Pulmonary artery endothelial cell (primary cell): ENCODE measurements at regions not wholly inside any gene's neighbourhood (a gene's known extent, or its start where the extent isn't known, plus 50 kb on each side); places are given as distances from the start of the nearest gene placed in this dataset.
"Not testable (repeated sequence)": the region's sequence is repeated elsewhere in the genome, so short reads cannot be mapped to it uniquely, and the experiment has no call there.

ENCODE experiments used
- DNase-seq: peaks from one replicate; pipeline ENCODE4 v3.0.0-alpha.2; 2011; ENCODE audit warnings: low read depth, low spot score

DNA sequence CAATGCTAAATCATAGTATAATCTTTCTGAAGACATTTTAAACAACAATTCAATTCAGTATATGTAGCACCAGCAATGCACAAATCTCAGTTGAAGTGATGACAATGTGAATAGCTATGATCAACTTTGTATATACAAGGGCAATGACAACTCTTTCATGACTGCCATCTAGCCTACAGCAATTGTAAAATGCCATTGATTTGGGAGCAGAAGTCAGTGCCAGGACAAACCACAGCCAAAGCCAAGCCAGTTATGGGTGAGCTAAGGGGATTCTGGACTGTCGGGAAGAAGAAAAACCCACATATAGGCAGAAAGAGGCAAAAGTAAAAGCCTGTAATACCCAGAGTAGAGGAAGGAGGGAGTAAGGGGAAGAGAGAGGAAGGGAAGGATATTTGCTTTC lies 238.6 kb downstream of the MID1IP1 start:
- no peak for DNase-seq

DNA sequence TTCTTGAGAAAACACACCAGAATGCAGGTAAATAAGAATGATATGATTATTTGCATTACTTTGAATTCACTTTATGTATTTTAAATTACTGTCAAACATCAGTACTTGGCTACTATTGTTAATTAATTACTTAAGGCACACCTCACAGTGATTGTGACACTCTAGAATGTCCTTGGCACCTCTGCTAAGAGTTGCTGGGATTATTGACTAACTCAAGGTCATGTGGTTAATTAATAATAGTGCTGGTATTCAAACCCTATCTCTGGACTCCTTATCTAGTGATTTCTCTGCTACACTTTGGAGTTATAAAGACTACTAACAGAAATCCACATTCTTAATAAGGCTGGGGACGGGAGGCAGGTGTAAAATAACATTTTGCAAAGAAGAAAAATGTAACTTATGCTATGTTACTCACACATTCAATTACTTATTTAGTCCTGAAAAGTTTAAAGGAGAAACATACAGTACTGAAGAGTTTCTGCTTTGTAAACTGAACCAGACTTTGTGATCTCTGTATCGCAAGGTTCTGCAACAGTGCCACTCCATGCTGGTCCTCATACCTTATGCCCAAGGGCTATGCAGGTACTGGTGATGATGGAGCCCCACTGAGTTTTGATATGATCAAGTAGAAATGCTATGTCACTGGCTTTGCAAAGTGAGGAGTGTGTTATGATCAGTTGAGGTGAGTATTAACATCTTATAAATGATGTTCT lies 242.7 kb downstream of the MID1IP1 start:
- no peak for DNase-seq

- no peak for DNase-seq
Measured at GRCh38 chrX:39047174-39047573, 245.9 kb downstream of the MID1IP1 start.

GRCh38 chrX:39049975-39050374 lies 248.7 kb downstream of the MID1IP1 start:
- DNase-seq = no peak

DNA sequence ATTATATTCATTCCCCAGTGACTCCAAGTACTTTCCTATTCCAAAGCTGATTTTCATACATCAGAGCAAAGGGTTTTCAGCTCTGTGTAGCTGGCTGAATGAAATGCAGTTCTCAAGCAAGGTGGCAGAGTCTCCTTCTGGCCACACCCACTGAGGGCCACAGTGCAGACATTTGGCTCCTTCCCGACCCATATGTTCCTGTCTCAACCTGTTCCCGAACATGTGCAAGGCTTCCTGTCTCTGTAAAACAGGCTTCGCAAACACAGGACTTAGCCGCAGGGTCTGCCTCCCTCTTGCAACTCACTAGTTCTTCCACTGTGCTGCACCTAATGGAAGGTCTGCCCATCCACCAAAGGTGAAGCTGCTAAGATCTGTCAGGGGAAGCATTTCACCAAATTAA lies 249.2 kb downstream of the MID1IP1 start:
- no peak for DNase-seq

DNA sequence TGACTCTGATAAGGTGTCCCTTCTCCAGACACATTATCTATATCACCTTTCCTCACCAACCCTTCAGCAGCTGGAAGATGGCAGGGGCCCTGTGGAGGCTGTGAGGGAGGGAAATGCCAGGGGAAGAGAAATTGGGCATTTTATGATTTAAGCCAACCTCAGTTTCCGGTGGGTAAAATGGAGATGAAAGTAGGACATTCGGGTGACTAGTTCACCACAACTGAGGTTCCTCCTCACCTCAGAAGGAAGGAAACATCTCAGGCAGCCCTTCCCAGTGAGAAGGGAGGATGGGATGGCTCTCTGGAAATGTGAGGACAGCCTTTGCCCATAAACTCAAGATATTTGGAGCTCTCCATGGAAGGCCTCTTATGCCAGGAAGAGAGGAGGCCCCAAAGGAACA lies 251.5 kb downstream of the MID1IP1 start:
- no peak for DNase-seq

- no peak for DNase-seq
Measured at GRCh38 chrX:39058724-39059123, 257.5 kb downstream of the MID1IP1 start.

DNA sequence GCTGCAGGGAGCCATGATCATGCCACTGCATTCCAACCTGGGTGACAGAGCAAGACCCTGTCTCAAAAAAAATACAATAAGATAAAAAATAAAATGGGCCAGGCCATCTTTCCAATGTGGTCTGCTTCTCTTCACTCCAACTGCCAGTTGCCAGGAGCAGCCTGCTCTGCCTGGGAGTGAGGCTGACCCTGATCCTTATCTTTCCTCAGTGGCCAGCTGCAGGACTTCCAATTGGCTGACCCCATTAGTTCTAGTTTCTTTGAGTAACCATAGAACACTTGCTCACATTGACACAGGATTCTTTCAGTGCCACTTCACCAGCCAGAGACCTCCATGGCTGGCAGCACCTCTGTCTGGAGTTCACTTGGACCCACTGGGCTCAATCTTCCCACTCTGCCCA lies 258.6 kb downstream of the MID1IP1 start:
- no peak for DNase-seq

GRCh38 chrX:39063037-39063436 lies 261.8 kb downstream of the MID1IP1 start:
- DNase-seq = no peak

GRCh38 chrX:39063702-39064101 lies 262.4 kb downstream of the MID1IP1 start:
- DNase-seq = no peak

GRCh38 chrX:39065051-39065871 lies 264.0 kb downstream of the MID1IP1 start:
- DNase-seq = no peak

DNA sequence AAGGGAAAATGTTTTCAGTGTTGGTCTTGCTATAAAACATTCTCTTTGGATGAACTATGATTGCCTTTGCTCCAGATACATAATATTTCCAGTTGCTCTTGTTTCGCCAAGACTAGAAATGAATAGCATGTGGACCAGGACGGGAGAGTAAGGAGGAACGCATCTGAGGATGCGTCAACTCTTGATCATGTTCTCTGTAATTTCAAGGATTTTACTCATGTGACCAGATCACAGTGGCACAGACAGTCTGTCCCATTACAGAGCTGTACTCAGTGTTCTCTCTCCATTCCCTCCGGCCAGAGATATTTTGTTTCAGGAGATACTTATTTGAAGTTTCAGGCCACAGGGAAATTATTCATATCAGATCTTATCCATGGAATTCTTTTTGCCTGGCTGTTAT lies 266.6 kb downstream of the MID1IP1 start:
- DNase-seq = no peak

DNA sequence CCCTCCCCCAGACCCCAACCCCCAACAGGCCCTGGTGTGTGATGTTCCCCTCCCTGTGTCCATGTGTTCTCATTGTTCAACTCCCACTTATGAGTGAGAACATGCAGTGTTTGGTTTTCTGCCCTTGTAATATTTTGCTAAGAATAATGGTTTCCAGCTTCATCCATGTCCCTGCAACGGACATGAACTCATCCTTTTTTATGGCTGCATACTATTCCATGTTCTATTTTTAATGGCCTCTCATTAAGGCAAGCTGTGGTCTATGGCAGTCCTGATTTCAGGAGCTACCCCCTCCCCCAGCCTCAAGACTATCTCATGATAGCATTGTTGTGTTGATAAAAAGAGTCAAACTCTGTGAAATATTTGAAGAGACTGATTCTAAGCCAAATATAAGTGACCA lies 267.4 kb downstream of the MID1IP1 start:
- not testable (repeated sequence) for DNase-seq

DNA sequence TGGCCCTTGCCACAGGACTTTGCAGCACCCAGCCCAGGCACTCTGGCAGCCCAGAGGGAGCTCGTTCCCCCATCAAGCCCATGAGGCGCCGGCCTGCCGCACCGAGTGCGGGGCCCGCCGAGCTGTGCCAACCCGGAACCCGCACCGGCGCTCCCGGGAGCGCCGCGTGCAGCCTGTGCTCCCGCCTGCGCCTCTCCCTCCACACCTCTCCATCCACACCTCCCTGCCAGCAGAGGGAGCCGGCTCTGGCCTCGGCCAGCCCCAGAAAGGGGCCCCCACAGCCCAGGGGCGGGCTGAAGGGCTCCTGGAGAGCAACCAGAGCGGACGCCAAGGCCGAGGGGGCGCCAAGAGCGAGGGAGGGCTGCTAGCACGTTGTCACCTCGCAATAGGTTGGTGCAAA lies 268.8 kb downstream of the MID1IP1 start:
- DNase-seq = no peak

- DNase-seq = no peak
Measured at GRCh38 chrX:39073131-39073530, 271.9 kb downstream of the MID1IP1 start.

GRCh38 chrX:39096599-39096998 lies 295.3 kb downstream of the MID1IP1 start:
- no peak for DNase-seq

DNA sequence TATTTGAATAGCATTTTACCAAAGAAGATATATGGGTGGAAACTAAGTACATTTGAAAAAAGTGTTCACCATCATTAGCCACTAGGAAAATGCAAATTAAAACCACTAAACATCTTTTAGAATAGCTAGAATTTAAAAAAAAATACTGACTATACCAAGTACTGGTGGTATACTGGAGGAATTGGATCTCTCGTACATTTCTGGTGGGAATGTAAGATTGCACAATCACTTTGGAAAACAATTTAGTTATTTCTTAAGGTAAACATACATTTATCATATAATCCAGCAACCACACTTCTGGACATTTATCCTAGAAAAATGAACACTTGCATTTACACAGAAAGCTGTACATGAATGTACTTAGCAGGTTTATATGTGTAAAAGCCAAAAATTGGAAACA lies 303.5 kb downstream of the MID1IP1 start:
- DNase-seq = no peak

- DNase-seq = no peak
Measured at GRCh38 chrX:39112143-39112542, 310.9 kb downstream of the MID1IP1 start.

DNA sequence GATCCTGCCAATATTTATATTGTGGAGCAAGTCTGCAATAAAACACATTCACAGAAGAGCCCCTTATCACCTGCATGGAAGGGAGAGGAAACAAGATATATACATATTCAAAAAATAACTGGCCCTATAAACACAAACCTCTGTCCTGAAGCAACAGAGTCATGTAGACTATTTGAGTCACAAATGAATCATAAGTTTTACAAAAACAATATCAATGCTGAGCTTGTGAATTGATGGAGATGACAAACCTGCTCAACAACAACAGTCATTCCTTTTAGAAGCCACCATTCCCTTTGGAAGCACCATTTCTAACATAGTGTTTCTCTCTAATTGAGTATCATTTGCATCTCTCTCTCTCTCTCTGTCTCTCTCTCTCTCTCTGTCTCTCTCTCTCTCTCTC lies 313.9 kb downstream of the MID1IP1 start:
- no peak for DNase-seq

DNA sequence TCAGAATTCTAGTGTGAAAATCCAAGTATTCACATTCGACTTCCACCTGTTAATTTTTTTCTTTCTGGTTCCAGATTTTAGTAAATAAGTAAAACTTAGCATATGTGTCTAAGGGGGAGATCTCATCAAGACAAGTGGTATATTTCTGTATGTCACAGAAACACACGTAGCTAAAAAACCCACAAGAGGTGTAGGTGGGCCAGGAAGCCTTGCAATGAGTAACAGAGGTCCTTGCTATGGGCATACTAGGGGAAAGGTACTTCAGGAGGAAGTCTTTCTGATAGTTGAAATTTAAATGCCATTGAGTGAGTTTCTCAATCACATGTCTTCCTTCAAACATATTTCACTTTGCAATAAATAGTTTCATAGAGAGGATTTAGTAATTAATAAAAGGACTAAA lies 315.8 kb downstream of the MID1IP1 start:
- DNase-seq = no peak

GRCh38 chrX:39121903-39122302 lies 320.6 kb downstream of the MID1IP1 start:
- DNase-seq = no peak

DNA sequence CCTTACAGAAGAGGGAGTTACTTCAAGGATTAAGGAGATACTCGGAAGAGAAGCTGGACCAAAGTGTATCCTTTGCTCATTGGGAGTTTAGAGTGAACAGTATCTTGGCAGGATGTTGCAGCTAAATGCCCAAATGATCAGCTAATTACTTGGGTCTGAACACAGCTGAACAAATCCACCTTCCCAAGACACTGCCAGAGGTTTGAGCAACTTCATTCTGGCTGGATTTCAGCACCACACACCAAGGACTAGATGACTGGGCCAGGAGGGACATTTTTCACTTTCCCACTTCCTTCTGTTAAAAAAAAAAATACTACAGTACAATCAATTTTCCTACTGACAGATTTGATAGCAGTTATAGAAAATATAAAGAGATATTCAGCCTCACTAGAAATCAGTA lies 324.6 kb downstream of the MID1IP1 start:
- no peak for DNase-seq

GRCh38 chrX:39133971-39134370 lies 332.7 kb downstream of the MID1IP1 start:
- no peak for DNase-seq
